Left lung (tissue), 4 donors: ENCODE measurements at regions not wholly inside any gene's neighbourhood (a gene's known extent, or its start where the extent isn't known, plus 50 kb on each side); places are given as distances from the start of the nearest gene placed in this dataset.

Experiments
- ATAC-seq: fragments of 200-7000 bp; cut with Tn5 transposase; one replicate; pipeline ENCODE4 v1.9.1; 2020; ENCODE audit warnings: moderate library complexity
- DNase-seq, 4 donors: peaks; one replicate each; pipeline ENCODE4 v3.0.0-alpha.2; 2013 to 2020
- H3K27ac ChIP-seq, 2 donors: fragments of 200-600 bp; sonication (generic) in 1 of 2; one replicate each; pipeline versions ENCODE4 v1.5.0 to v1.8.0; 2020 to 2021
- H3K27me3 ChIP-seq, 2 donors: fragments of 200-600 bp; sonication (generic) in 1 of 2; one replicate each; pipeline versions ENCODE4 v1.5.0 to v1.8.0; 2020 to 2021
- H3K36me3 ChIP-seq, 2 donors: fragments of 200-600 bp; sonication (generic) in 1 of 2; one replicate each; pipeline versions ENCODE4 v1.5.0 to v1.8.0; 2020 to 2021
- H3K4me1 ChIP-seq, 2 donors: fragments of 200-600 bp; one replicate each; pipeline ENCODE4 v1.8.0; 2021
- H3K4me3 ChIP-seq, 2 donors: fragments of 200-600 bp; sonication (generic) in 1 of 2; one replicate each; pipeline versions ENCODE4 v1.5.0 to v1.8.0; 2020 to 2021; ENCODE audit warnings: mild to moderate bottlenecking in 1 of 2
- H3K9me3 ChIP-seq, 2 donors: fragments of 200-600 bp; sonication (generic) in 1 of 2; one replicate each; pipeline versions ENCODE4 v1.5.0 to v1.8.0; 2020 to 2021
- CTCF ChIP-seq, 2 donors: fragments of 200-600 bp; sonication (generic) in 1 of 2; IDR thresholded peaks; one replicate each; pipeline versions ENCODE4 v1.5.0 to v1.8.0; 2021; ENCODE audit warnings: antibody characterized with exemption in 2 of 2
- intact Hi-C, 2 donors: fragments of 100-400 bp; cut with DNase I; formaldehyde crosslinking; loops; one replicate each; pipeline versions ENCODE4 v1.11.2 to v1.14.2; 2022
- donor health status: DM: no; HTN: yes; CAD: no.
- donor health status: DM: no; HTN: no; CAD: no.

- DNase-seq (no peak), ATAC-seq (no peak)
- Histone ChIP-seq H3K9me3 (peaks cover 0 to 5% of the 10 kb centered on the region in 2 donors), H3K27ac (no peak overlapping the region), H3K36me3 (no peaks in the 10 kb centered on the region), H3K4me3 (no peak overlapping the region), H3K27me3 (no peaks in the 10 kb centered on the region), H3K4me1 (no peaks in the 10 kb centered on the region)
- intact Hi-C loops = no loop called here
- no peak for TF ChIP-seq CTCF (IDR thresholded peaks at IDR 0.05)
Measured at GRCh38 chr20:39283464-39283863, 321.3 kb downstream of the DHX35 start.

- H3K27ac ChIP-seq = no peak overlapping the region
- no peak for ATAC-seq
- no peak for DNase-seq
- peaks cover 0 to 5% of the 10 kb centered on the region in 2 donors for H3K9me3 ChIP-seq
- no peak for TF ChIP-seq CTCF (IDR thresholded peaks at IDR 0.05)
- no peaks in the 10 kb centered on the region for H3K36me3 ChIP-seq
- intact Hi-C loops = no loop called here
- no peak overlapping the region for H3K4me3 ChIP-seq
- no peaks in the 10 kb centered on the region for H3K27me3 ChIP-seq
- H3K4me1 ChIP-seq = no peaks in the 10 kb centered on the region
Measured at GRCh38 chr20:39282619-39283092, 320.5 kb downstream of the DHX35 start.

- ATAC-seq (no peak), DNase-seq (no peak)
- TF ChIP-seq CTCF (IDR thresholded peaks at IDR 0.05) = no peak
- no peak overlapping the region for H3K27ac ChIP-seq
- H3K4me3 ChIP-seq = no peak overlapping the region
- H3K27me3 ChIP-seq = no peaks in the 10 kb centered on the region
- intact Hi-C loops = no loop called here
- no peaks in the 10 kb centered on the region for H3K36me3 ChIP-seq
- H3K9me3 ChIP-seq = no peaks in the 10 kb centered on the region
- H3K4me1 ChIP-seq = no peaks in the 10 kb centered on the region
Measured at GRCh38 chr20:39280875-39281274, 318.7 kb downstream of the DHX35 start.

GRCh38 chr20:39278230-39278788 is 316.2 kb downstream of the DHX35 start:
- no peak for DNase-seq
- Histone ChIP-seq H3K4me1 (no peaks in the 10 kb centered on the region), H3K27ac (no peak overlapping the region), H3K27me3 (no peaks in the 10 kb centered on the region), H3K9me3 (no peaks in the 10 kb centered on the region), H3K4me3 (no peak overlapping the region), H3K36me3 (no peaks in the 10 kb centered on the region)
- TF ChIP-seq CTCF (IDR thresholded peaks at IDR 0.05) = no peak
- no peak for ATAC-seq
- intact Hi-C loops = no loop called here

GRCh38 chr20:39277185-39277584 is 315.0 kb downstream of the DHX35 start:
- Histone ChIP-seq H3K4me1 (no peaks in the 10 kb centered on the region), H3K36me3 (no peaks in the 10 kb centered on the region), H3K27ac (no peak overlapping the region), H3K9me3 (no peaks in the 10 kb centered on the region), H3K27me3 (no peaks in the 10 kb centered on the region), H3K4me3 (no peak overlapping the region)
- no peak for TF ChIP-seq CTCF (IDR thresholded peaks at IDR 0.05)
- no peak for ATAC-seq
- no peak for DNase-seq
- intact Hi-C loops = no loop called here
